HEK293T (cell line): ENCODE measurements at regions not wholly inside any gene's neighbourhood (a gene's known extent, or its start where the extent isn't known, plus 50 kb on each side); places are given as distances from the start of the nearest gene placed in this dataset.

Experiments used
- CTBP1 ChIP-seq: fragments of 450-650 bp; IDR thresholded peaks from 2 replicates; pipeline ENCODE4 v1.6.1; 2016; ENCODE audit warnings: borderline replicate concordance
- ELF4 ChIP-seq: fragments of 450-650 bp; IDR thresholded peaks from 2 replicates; pipeline ENCODE4 v1.6.1; 2017; ENCODE audit warnings: antibody characterized with exemption
- FOXA1 ChIP-seq: fragments of 450-650 bp; IDR thresholded peaks from 2 replicates; pipeline ENCODE4 v1.6.1; 2016; ENCODE audit warnings: mild to moderate bottlenecking
- FOXK2 ChIP-seq: fragments of 450-650 bp; IDR thresholded peaks from 2 replicates; pipeline ENCODE4 v1.6.1; 2016; ENCODE audit warnings: mild to moderate bottlenecking
- FOXM1 ChIP-seq: fragments of 450-650 bp; IDR thresholded peaks from 2 replicates; pipeline ENCODE4 v1.6.1; 2017; ENCODE audit warnings: mild to moderate bottlenecking, borderline replicate concordance
- HDGF ChIP-seq: fragments of 450-650 bp; IDR thresholded peaks from 2 replicates; pipeline ENCODE4 v1.6.1; 2017; ENCODE audit warnings: antibody characterized with exemption, borderline replicate concordance
- L3MBTL2 ChIP-seq: fragments of 450-650 bp; conservative IDR thresholded peaks from 2 replicates; pipeline ENCODE4 v1.6.1; 2016; ENCODE audit warnings: mild to moderate bottlenecking
- SP1 ChIP-seq: fragments of 450-650 bp; IDR thresholded peaks from 2 replicates; pipeline ENCODE4 v1.6.1; 2017
- SUZ12 ChIP-seq: fragments of 450-650 bp; IDR thresholded peaks from 2 replicates; pipeline ENCODE4 v1.6.1; 2016; ENCODE audit warnings: mild to moderate bottlenecking
- ZNF384 ChIP-seq: fragments of 450-650 bp; IDR thresholded peaks from 2 replicates; pipeline ENCODE4 v1.6.1; 2016
- TF ChIP-seq, protein P1 (sequence below): fragments of 450-650 bp; IDR thresholded peaks from 2 replicates; pipeline ENCODE4 v1.6.1; 2016

DNA sequence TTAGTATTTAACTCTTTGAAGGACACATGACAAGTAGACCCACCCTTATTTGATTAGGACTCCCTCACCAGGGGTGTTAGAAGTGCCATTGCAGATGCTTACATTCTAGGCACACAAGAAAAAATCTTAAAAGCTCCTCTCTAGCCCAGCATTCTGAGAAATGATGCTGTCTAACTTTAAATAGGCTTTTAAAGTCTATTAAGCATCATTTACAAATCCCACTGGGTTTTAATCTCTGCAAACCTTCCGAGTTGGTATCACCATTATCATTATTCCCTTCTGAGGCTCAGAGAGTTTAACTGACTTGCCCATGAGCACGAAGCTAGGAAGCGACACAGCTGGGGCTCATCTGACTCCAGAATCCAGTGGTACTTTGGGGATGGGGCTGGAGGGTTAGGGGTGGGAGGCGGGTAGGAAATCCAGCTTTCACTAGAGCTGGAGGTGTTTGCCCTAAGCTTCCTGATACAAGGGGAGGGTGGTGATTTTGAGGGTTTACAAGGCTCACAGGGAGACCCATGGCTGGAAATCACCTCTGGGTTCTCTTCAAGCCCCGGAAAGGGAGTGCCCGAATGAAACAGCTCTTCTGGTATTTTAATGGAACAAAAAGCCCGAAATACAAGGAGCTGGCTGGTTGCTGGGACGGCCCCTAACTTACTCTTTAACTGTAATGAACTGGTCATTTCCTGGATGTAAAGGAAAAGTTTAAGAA is 109.2 kb upstream of the FUT8 start:
- TF ChIP-seq SP1 = no peak
- TF ChIP-seq HDGF = no peak
- no peak for TF ChIP-seq FOXK2
- TF ChIP-seq L3MBTL2 = no peak
- no peak for TF ChIP-seq CTBP1
- TF ChIP-seq, protein P1, sequence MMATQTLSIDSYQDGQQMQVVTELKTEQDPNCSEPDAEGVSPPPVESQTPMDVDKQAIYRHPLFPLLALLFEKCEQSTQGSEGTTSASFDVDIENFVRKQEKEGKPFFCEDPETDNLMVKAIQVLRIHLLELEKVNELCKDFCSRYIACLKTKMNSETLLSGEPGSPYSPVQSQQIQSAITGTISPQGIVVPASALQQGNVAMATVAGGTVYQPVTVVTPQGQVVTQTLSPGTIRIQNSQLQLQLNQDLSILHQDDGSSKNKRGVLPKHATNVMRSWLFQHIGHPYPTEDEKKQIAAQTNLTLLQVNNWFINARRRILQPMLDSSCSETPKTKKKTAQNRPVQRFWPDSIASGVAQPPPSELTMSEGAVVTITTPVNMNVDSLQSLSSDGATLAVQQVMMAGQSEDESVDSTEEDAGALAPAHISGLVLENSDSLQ = no peak
- no peak for TF ChIP-seq FOXM1
- TF ChIP-seq FOXA1 = no peak
- TF ChIP-seq SUZ12 = no peak
- TF ChIP-seq ZNF384 = no peak
- TF ChIP-seq ELF4 = no peak
